ENCODE measurements at regions not wholly inside any gene's neighbourhood (a gene's known extent, or its start where the extent isn't known, plus 50 kb on each side); places are given as distances from the start of the nearest gene placed in this dataset.

DNA sequence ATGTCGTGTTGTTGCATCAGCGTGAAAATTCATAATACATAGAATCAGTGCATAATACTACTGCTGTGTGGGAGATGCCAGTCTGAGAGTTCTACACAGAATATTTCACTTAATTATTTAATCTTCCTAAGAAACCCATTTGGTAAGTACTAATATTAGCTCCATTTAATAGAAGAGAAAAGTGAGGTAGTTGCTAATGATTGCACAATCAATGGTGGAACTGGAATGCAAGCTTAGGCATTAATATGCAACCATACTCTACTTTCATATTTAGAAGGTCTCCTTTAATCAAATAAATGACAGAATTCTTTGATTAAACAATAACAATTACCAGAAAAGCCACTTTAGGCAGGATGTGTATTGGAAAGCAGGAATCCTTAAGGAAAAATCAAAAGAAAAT lies 660.7 kb upstream of the PHF14 start:
- Histone ChIP-seq H3K27me3 (ENCODE audit: low read depth) (no peaks in the 10 kb centered on the region), H3K9me3 (no peaks in the 10 kb centered on the region), H3K27ac (no peak overlapping the region), H3K4me3 (no peak overlapping the region), H3K36me3 (no peaks in the 10 kb centered on the region), H3K4me1 (no peaks in the 10 kb centered on the region)
- intact Hi-C loops (cut with DNase I) = no loop called here
- DNase-seq (no peak), ATAC-seq (no peak)
- TF ChIP-seq, protein P1, sequence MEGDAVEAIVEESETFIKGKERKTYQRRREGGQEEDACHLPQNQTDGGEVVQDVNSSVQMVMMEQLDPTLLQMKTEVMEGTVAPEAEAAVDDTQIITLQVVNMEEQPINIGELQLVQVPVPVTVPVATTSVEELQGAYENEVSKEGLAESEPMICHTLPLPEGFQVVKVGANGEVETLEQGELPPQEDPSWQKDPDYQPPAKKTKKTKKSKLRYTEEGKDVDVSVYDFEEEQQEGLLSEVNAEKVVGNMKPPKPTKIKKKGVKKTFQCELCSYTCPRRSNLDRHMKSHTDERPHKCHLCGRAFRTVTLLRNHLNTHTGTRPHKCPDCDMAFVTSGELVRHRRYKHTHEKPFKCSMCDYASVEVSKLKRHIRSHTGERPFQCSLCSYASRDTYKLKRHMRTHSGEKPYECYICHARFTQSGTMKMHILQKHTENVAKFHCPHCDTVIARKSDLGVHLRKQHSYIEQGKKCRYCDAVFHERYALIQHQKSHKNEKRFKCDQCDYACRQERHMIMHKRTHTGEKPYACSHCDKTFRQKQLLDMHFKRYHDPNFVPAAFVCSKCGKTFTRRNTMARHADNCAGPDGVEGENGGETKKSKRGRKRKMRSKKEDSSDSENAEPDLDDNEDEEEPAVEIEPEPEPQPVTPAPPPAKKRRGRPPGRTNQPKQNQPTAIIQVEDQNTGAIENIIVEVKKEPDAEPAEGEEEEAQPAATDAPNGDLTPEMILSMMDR (IDR thresholded peaks at IDR 0.05) = no peak

GRCh38 chr7:10315881-10316280 lies 657.8 kb upstream of the PHF14 start:
- Histone ChIP-seq H3K4me1 (no peaks in the 10 kb centered on the region), H3K9me3 (no peaks in the 10 kb centered on the region), H3K27me3 (ENCODE audit: low read depth) (no peaks in the 10 kb centered on the region), H3K36me3 (no peaks in the 10 kb centered on the region), H3K27ac (no peak overlapping the region), H3K4me3 (no peak overlapping the region)
- intact Hi-C loops (cut with DNase I) = no loop called here
- ATAC-seq = no peak
- TF ChIP-seq, protein P1 (IDR thresholded peaks at IDR 0.05) = no peak
- no peak for DNase-seq

DNA sequence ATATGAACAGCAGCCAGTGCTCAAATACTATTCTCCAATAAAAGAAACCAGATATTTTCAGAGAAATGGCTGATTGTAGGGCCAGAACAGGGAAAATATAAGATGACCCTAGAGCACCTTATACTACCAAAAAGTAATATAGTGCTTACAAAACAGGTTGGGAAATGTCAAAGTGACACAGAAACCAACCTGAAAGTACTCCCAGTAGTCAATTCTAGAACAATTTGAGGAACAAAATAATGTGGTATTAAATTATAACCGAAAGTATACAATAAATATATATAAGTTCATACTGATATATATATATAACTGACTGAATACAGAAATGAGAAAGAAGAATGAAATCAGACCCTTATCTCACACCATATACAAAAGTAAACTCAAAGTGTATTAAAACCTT lies 657.2 kb upstream of the PHF14 start:
- intact Hi-C loops (cut with DNase I) = no loop called here
- Histone ChIP-seq H3K27me3 (ENCODE audit: low read depth) (no peaks in the 10 kb centered on the region), H3K27ac (no peak overlapping the region), H3K36me3 (no peaks in the 10 kb centered on the region), H3K4me1 (no peaks in the 10 kb centered on the region), H3K4me3 (no peak overlapping the region), H3K9me3 (no peaks in the 10 kb centered on the region)
- ATAC-seq (no peak), DNase-seq (no peak)
- TF ChIP-seq, protein P1 (IDR thresholded peaks at IDR 0.05) = no peak

DNA sequence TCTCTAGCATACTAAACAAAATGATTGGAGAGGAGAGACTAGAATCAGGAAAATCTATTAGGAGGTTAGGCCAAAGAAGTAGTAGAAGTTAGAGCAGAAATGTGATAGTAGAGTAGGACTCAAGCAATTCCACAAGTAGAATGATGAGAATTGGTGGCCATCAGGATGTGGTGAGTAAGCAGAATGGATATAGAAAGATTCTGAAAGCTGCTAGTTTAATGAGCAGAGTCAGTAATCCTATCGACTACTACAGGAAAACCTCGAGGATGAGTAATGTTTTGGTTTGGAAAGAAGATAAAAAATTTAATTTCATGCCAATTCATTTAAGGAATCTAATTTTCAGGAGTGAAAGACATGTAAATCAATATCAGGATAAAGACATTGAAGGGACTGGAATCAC lies 648.3 kb upstream of the PHF14 start:
- intact Hi-C loops (cut with DNase I) = no loop called here
- no peaks in the 10 kb centered on the region for H3K4me1 ChIP-seq
- ATAC-seq (no peak), DNase-seq (no peak)
- H3K27me3 ChIP-seq (ENCODE audit: low read depth) = no peaks in the 10 kb centered on the region
- H3K9me3 ChIP-seq = no peaks in the 10 kb centered on the region
- TF ChIP-seq, protein P1 (IDR thresholded peaks at IDR 0.05) = no peak
- no peak overlapping the region for H3K4me3 ChIP-seq
- H3K27ac ChIP-seq = no peak overlapping the region
- H3K36me3 ChIP-seq = no peaks in the 10 kb centered on the region

DNA sequence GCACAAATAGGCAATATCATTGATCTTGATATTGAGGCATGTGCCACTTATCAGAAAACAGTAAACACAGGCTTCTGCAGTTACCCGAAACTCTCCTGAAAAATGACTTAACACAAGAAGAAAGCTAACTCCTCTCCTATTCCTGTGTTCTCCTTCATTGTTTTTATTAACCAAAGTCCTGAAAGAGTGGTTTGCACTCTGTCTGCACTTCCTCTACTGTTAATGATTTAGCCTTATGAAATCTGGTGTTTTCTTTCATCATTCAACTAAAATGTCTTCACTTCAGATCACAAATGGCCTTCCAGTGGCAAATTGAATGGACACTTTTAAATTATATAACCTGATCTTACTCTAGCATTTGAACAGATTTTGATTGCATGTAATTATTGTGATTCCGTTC lies 630.6 kb upstream of the PHF14 start:
- no peaks in the 10 kb centered on the region for H3K36me3 ChIP-seq
- H3K27ac ChIP-seq = no peak overlapping the region
- DNase-seq (no peak), ATAC-seq (no peak)
- no peaks in the 10 kb centered on the region for H3K9me3 ChIP-seq
- TF ChIP-seq, protein P1 (IDR thresholded peaks at IDR 0.05) = no peak
- intact Hi-C loops (cut with DNase I) = no loop called here
- H3K4me3 ChIP-seq = no peak overlapping the region
- H3K4me1 ChIP-seq = no peaks in the 10 kb centered on the region
- H3K27me3 ChIP-seq (ENCODE audit: low read depth) = no peaks in the 10 kb centered on the region

DNA sequence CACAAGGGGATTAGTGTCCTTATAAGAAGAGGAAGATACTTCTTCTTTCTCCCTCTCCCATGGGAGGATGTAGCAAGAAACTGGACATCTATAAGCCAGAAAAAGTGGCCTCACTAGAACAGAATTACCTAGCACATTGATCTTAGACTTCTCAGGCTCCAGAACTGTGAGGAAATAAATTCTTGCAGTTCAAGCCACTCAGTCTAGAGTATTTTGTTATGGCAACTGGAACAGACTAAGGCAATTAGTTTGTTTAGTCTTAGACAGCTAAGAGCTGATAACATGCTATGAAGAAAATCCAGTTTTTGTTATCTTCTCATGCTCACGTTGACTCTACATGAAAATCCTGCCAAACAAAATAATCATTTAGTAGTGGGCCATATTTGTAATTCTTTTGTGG lies 627.6 kb upstream of the PHF14 start:
- intact Hi-C loops (cut with DNase I) = no loop called here
- Histone ChIP-seq H3K27me3 (ENCODE audit: low read depth) (no peaks in the 10 kb centered on the region), H3K4me3 (no peak overlapping the region), H3K36me3 (no peaks in the 10 kb centered on the region), H3K27ac (no peak overlapping the region), H3K4me1 (no peaks in the 10 kb centered on the region), H3K9me3 (no peaks in the 10 kb centered on the region)
- TF ChIP-seq, protein P1 (IDR thresholded peaks at IDR 0.05) = no peak
- DNase-seq = no peak
- peak in 1 of 2 donors; percentile 71 for ATAC-seq

Data from lower lobe of right lung (tissue), 2 donors.